Activated CD4-positive, alpha-beta T cell treated with anti-CD3 and anti-CD28 coated beads for 36 hours (primary cell): ENCODE measurements at regions not wholly inside any gene's neighbourhood (a gene's known extent, or its start where the extent isn't known, plus 50 kb on each side); places are given as distances from the start of the nearest gene placed in this dataset.
"Not testable (repeated sequence)": the region's sequence is repeated elsewhere in the genome, so short reads cannot be mapped to it uniquely, and the experiment has no call there.

Source experiments
- ATAC-seq: fragments of 200-7000 bp; cut with Tn5 transposase; one replicate; pipeline ENCODE4 v1.10.0; 2021; ENCODE audit warnings: mild to moderate bottlenecking, moderate library complexity
- CTCF ChIA-PET: fragments of 350-600 bp; sonication (Branson Sonifier 250); formaldehyde crosslinking; loops from one replicate; lab custom pipeline; 2021; ENCODE audit warnings: antibody characterized with exemption; lab: Charles Lee
- POLR2A ChIA-PET: fragments of 350-600 bp; sonication (Branson Sonifier 250); formaldehyde crosslinking; loops from one replicate; lab custom pipeline; 2021; ENCODE audit warnings: antibody characterized with exemption, inconsistent platforms; lab: Charles Lee
- DNase-seq: peaks from one replicate; pipeline ENCODE4 v3.0.0-alpha.2; 2020
- H3K27ac Mint-ChIP-seq: one replicate; pipeline ENCODE4 v1.8.0; 2021; ENCODE audit warnings: mixed read lengths
- H3K27me3 Mint-ChIP-seq: one replicate; pipeline ENCODE4 v1.8.0; 2021; ENCODE audit warnings: mixed read lengths
- H3K36me3 Mint-ChIP-seq: one replicate; pipeline ENCODE4 v1.8.0; 2021; ENCODE audit warnings: low read depth, mixed read lengths
- H3K4me1 Mint-ChIP-seq: one replicate; pipeline ENCODE4 v1.8.0; 2021; ENCODE audit warnings: mixed read lengths
- H3K4me3 Mint-ChIP-seq: one replicate; pipeline ENCODE4 v1.8.0; 2021; ENCODE audit warnings: mild to moderate bottlenecking, moderate library complexity, mixed read lengths
- H3K9me3 Mint-ChIP-seq: one replicate; pipeline ENCODE4 v1.8.0; 2021; ENCODE audit warnings: low read depth, mixed read lengths
- intact Hi-C, 2 experiments: fragments of 100-400 bp; cut with DNase I in 1 of 2; cut with micrococcal nuclease in 1 of 2; formaldehyde crosslinking; loops; one replicate each; pipeline versions ENCODE4 v1.14.2 to v1.15.1; 2022 to 2024; cut with DNase I, micrococcal nuclease

DNA sequence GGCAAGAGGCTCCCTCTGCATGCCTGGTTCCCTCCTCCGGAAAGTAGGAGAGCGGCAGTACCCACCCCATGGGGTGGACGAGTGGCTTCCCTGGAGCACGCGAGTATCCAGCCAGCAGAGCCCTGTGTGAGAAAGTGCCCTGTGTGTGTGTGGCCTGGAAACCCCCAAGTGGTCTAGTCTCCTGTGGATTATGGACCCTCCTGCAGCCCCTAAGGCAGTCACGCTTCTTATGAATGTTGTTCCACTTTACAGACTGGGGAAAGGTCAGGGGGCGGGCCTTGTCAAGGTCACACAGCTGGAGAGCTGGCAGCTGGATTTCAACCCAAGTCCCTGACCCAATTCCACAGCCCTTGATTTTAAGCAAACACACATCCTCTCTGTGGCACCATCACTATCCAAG, 252.5 kb upstream of the SULF2 start:
- POLR2A ChIA-PET, DNase-seq, H3K27me3 Mint-ChIP-seq, H3K9me3 Mint-ChIP-seq, H3K4me3 Mint-ChIP-seq, H3K36me3 Mint-ChIP-seq, H3K4me1 Mint-ChIP-seq, intact Hi-C loops, ATAC-seq, H3K27ac Mint-ChIP-seq: not testable (repeated sequence)
- CTCF ChIA-PET, result interaction anchor here (0.6 kb wide), 1 partner anchor 1432 kb away, joined by 3 read pairs; no protein-coding TSS in a partner anchor

DNA sequence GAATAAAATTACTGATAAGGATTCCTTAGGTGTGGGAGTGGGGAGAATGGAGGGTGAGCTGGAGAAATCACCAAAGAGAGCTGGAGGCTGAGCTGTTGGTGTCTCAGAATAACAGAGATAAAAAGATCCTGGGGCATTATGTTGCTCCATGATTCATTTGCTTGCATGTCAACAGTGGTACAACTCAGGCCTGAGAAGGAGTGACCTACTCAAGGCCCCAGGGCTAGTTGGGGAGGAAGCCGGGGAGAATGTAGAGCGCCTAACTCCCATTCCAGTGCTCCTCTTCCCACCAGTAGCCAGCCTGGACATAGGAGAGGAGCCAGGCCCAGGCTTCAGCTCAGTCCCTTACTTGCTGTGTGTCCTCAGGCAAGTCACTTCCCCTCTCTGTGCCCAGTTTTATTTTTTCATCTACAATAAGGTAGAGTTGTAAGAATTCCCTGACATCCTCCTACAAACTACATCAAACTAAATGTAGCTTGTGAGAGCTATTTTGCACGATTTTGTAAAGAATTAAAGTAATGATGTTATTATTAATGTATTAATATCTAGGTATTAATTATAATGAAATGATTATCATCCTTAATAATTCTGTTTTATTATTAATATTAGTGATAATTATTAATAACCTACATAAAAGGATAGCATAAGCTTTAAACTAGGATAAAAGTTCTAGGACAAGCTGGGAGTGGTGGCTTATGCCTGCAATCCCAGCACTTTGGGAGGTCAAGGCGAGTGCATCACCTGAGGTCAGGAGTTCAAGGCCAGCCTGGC, 250.9 kb upstream of the SULF2 start:
- CTCF ChIA-PET, result no interaction called here
- no peak for ATAC-seq
- intact Hi-C loops, result no loop called here
- POLR2A ChIA-PET, result no interaction called here
- no peak for DNase-seq
- H3K36me3 Mint-ChIP-seq, result no peaks in the 10 kb centered on the region
- H3K4me1 Mint-ChIP-seq, result no peaks in the 10 kb centered on the region
- H3K4me3 Mint-ChIP-seq, result no peak overlapping the region
- H3K27ac Mint-ChIP-seq, result no peak overlapping the region
- H3K9me3 Mint-ChIP-seq, result no peaks in the 10 kb centered on the region
- peaks cover 8% of the 10 kb centered on the region for H3K27me3 Mint-ChIP-seq

DNA sequence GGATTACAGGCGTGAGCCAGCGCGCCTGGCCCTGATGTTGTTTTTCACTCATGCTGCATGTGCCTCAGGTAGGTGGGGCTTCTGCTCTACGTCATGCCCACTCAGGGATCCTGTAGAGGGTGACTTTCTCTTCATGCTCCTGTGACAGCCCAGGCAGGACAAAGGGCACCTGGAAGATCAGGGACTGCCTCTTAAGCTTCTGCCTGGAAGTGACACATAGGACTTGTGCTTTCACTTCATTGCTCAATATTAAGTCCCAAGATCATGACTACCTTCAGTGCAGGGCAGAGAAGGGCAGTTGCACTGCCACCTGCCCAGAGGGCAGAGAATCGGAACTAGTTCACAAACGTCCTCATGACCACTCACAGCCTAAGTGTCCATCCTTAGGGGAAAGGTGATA, 249.5 kb upstream of the SULF2 start:
- H3K27me3 Mint-ChIP-seq, result peaks cover 3% of the 10 kb centered on the region
- no peaks in the 10 kb centered on the region for H3K36me3 Mint-ChIP-seq
- ATAC-seq (no peak), DNase-seq (no peak)
- H3K4me3 Mint-ChIP-seq, result no peak overlapping the region
- H3K27ac Mint-ChIP-seq, result no peak overlapping the region
- H3K4me1 Mint-ChIP-seq, result no peaks in the 10 kb centered on the region
- intact Hi-C loops, result no loop called here
- CTCF ChIA-PET, result no interaction called here
- POLR2A ChIA-PET, result no interaction called here
- no peaks in the 10 kb centered on the region for H3K9me3 Mint-ChIP-seq

DNA sequence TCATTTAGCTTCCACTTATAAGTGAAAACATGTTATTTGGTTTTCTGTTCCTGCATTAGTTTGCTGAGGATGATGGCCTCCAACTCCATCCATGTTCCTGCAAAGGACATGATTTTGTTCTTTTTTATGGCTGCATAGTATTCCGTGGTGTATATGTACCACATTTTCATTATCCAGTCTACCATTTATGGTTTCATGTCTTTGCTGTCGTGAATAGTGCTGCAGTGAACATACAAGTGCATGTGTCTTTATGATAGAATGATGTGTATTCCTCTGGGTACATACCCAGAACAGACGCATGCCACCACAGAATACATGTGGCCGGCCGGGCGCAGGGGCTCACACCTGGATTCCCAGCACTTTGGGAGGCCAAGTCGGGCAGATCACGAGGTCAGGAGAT, 247.7 kb upstream of the SULF2 start:
- intact Hi-C loops, DNase-seq, POLR2A ChIA-PET: not testable (repeated sequence)

DNA sequence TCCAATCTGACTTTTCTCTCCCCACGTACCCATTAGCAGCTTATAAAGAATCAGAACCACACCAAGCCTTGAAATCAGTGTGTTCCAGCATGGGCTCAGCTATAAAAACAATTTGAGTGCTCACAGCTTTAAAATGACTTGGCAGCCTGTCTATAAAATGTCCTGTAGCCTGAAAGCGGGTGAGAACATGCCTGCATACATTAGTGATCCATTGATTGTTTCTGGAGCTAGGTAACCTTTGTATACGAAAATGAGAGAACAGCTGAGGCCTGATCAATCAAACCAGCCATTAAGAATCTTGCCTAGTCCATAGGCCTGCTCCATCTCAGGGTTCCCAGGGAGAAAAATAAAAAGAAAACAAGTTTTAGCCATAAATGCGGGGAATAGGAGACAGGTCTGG, 245.8 kb upstream of the SULF2 start:
- POLR2A ChIA-PET, result no interaction called here

More for the DNA sequence above, 247.7 kb upstream of the SULF2 start:
- H3K27me3 Mint-ChIP-seq, H3K4me3 Mint-ChIP-seq, CTCF ChIA-PET, H3K9me3 Mint-ChIP-seq, ATAC-seq, H3K36me3 Mint-ChIP-seq, H3K4me1 Mint-ChIP-seq, H3K27ac Mint-ChIP-seq: not testable (repeated sequence)

DNA sequence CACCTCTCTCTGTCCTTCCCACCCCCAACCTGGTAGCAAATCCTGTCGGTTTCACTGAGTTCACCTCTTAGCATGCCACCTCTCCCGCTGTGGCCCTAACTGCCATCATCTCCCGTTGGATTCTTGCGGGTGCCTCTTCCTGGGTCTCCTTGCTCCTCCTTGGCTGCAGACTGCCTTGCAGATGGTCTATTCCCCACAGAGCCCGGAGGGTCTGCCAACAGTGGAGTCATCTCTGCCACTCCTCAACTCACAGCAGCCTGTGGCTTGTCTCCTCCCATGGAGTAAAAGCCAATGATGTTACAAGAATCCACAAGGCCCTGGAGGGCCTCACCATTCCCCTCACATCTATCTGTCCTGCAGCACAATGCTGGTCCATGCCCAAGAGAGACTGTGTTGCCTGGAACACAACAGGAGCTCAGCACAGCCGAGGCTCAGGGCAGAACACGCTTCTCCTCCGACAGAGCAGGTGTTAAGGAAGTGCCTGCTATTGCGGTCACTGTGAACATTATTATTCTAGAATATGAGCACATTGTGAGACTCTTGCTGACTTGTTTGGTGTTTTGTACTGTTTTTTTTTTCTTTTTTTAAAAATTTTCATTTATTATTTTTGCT, 241.8 kb upstream of the SULF2 start:
- POLR2A ChIA-PET, result no interaction called here
- Mint-ChIP-seq H3K27ac (no peak overlapping the region), H3K9me3 (no peaks in the 10 kb centered on the region), H3K4me3 (no peak overlapping the region), H3K4me1 (no peaks in the 10 kb centered on the region), H3K27me3 (peaks cover 3% of the 10 kb centered on the region), H3K36me3 (no peaks in the 10 kb centered on the region)
- DNase-seq (no peak), ATAC-seq (no peak)
- intact Hi-C loops, result no loop called here
- CTCF ChIA-PET, result no interaction called here

More for the DNA sequence above, 245.8 kb upstream of the SULF2 start:
- Mint-ChIP-seq H3K27me3 (peaks cover 2% of the 10 kb centered on the region), H3K9me3 (no peaks in the 10 kb centered on the region), H3K27ac (no peak overlapping the region), H3K4me1 (no peaks in the 10 kb centered on the region), H3K36me3 (no peaks in the 10 kb centered on the region), H3K4me3 (no peak overlapping the region)
- intact Hi-C loops, result no loop called here
- no peak for ATAC-seq
- DNase-seq, result no peak
- CTCF ChIA-PET, result no interaction called here

DNA sequence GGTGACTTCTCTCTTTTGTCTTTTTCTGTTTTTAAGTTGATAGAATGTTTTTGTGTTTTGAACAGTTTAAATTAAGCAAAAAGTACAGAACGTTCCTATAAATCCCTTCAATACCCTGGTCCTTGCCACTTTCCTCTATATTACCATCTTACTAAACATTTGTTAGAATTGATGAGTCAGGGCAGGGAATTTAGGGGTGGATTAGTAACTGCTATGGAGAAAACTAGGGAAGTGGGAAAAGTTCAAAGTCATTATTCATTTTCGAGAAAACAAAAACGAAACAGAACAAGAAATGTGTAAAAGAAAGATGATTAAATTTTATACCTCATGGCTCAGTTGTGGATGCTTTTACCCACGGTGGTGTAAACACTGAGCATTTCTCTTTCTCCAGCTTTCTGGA, 240.4 kb upstream of the SULF2 start:
- ChIA-PET POLR2A (no interaction called here), CTCF (no interaction called here)
- Mint-ChIP-seq H3K27me3 (peaks cover 6% of the 10 kb centered on the region), H3K9me3 (no peaks in the 10 kb centered on the region), H3K4me1 (no peaks in the 10 kb centered on the region), H3K27ac (no peak overlapping the region), H3K36me3 (no peaks in the 10 kb centered on the region), H3K4me3 (no peak overlapping the region)
- DNase-seq (no peak), ATAC-seq (no peak)
- intact Hi-C loops, result no loop called here

DNA sequence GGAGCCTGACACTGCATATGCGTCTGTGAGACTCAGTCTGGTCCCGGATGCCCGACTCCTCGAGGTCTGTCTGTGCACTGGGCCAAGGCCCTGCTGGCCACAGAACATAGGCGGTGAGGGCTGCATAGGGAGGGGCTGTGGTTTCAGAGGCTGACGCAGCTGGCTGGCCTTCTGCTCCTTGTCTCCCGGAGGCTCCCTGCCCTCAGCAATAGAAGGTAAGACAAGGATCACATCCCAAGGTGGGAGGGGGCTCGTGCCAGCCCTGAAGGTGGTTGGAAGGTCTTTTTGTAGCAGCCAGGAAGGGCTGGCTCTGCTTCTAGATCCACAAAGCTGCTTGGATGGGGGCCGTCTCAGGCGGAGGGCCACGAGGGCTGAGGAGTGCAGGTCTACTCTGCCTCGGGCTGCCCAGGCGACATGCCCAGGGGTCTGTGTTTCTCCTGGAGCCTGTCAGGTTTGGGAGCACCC, 239.8 kb upstream of the SULF2 start:
- CTCF ChIA-PET, result no interaction called here
- no peak for DNase-seq
- H3K4me1 Mint-ChIP-seq, result no peaks in the 10 kb centered on the region
- peaks cover 6% of the 10 kb centered on the region for H3K27me3 Mint-ChIP-seq
- H3K4me3 Mint-ChIP-seq, result no peak overlapping the region
- H3K9me3 Mint-ChIP-seq, result no peaks in the 10 kb centered on the region
- intact Hi-C loops, result no loop called here
- H3K27ac Mint-ChIP-seq, result no peak overlapping the region
- no peaks in the 10 kb centered on the region for H3K36me3 Mint-ChIP-seq
- no peak for ATAC-seq
- POLR2A ChIA-PET, result no interaction called here

DNA sequence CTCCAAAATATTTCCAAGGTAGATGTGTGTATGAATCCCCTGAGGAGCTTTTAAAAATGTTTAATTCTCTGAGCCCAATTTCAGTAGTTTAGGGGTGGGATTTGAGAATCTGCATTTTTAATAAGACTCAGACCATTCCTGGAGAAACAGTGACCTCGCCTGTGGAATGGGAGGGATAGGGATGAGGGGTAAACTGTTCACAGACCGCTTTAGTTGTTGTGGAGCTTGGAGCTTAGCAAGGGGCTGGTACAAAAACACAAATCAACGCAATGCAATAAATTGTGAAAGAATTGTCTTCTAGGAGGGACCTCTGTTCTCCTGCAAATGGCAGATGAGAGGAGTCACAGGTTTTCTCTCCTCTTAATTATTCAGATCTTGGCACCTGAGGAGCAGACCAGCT, 239.3 kb upstream of the SULF2 start:
- ChIA-PET POLR2A (no interaction called here), CTCF (no interaction called here)
- ATAC-seq (no peak), DNase-seq (no peak)
- H3K4me1 Mint-ChIP-seq, result no peaks in the 10 kb centered on the region
- intact Hi-C loops, result no loop called here
- H3K27ac Mint-ChIP-seq, result no peak overlapping the region
- H3K27me3 Mint-ChIP-seq, result peaks cover 6% of the 10 kb centered on the region
- H3K4me3 Mint-ChIP-seq, result no peak overlapping the region
- no peaks in the 10 kb centered on the region for H3K9me3 Mint-ChIP-seq
- H3K36me3 Mint-ChIP-seq, result no peaks in the 10 kb centered on the region

DNA sequence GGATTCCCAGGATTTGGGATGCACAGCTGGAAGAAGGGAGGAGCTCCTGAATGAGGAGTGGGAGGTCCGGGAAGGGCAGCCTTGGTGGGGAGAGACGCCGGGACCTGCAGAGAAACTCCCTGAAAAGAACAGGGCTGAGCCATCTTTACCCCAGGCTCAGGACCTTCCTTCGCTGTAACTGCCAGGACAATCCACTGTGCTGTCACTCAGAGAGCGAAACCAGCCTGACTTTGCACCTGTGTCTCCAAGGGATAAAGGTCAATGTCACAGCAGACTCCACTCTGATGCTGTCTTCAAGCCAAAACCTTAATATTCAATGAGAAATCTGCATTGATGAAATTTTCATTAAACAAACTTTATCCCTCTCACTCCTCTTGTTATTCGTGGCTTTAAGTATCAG, 235.4 kb upstream of the SULF2 start:
- peaks cover 12% of the 10 kb centered on the region for H3K27me3 Mint-ChIP-seq
- ATAC-seq, H3K4me3 Mint-ChIP-seq, POLR2A ChIA-PET, intact Hi-C loops, H3K9me3 Mint-ChIP-seq, H3K27ac Mint-ChIP-seq, H3K4me1 Mint-ChIP-seq, H3K36me3 Mint-ChIP-seq, CTCF ChIA-PET, DNase-seq: not testable (repeated sequence)

DNA sequence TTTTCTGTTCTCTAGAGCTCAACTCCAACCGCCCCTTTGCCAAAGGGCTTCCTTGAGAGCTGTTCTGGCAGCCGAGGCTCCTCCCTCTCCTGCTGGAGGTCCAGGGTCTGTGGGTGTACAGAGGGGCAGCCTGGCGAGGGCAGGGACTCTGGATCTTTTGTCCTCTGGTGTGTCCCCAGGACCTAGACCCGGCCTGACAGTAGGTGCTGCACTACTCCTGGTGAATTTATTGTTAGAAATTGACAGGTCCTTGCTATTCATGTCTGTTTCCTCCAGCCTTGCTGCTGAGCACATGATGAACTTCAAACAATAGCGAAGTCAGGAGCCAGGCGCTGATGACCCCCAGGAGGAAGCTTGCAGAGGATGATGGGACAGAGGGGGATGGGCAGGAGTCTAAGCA, 234.7 kb upstream of the SULF2 start:
- H3K4me3 Mint-ChIP-seq, result no peak overlapping the region
- ATAC-seq (no peak), DNase-seq (no peak)
- H3K27ac Mint-ChIP-seq, result no peak overlapping the region
- ChIA-PET POLR2A (no interaction called here), CTCF (interaction anchor here (0.5 to 0.6 kb wide), 2 partner anchors 147 to 534 kb away, joined by 3 read pairs; no protein-coding TSS in a partner anchor)
- peaks cover 3% of the 10 kb centered on the region for H3K9me3 Mint-ChIP-seq
- intact Hi-C loops, result no loop called here
- H3K4me1 Mint-ChIP-seq, result no peaks in the 10 kb centered on the region
- peaks cover 12% of the 10 kb centered on the region for H3K27me3 Mint-ChIP-seq
- no peaks in the 10 kb centered on the region for H3K36me3 Mint-ChIP-seq

DNA sequence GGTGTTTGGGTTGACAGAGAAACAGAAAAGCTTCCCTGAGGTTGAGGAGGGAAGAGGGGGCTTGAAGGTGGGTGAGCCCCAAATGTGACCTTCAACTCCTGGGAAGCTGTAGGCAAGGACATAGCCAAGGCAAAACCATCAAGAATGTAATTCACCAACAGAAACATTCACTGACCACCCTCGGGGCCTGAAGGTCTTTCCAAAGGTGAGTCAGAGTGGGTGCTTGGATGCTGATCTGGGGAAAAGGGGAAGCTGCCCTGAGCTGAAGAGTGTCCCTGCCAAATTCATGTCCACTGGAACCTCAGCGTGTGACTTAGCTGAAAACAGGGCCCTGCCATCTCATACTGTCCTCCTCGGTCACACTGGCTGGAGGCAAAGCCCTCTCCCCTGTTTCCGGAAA, 234.2 kb upstream of the SULF2 start:
- POLR2A ChIA-PET, result no interaction called here
- Mint-ChIP-seq H3K27ac (no peak overlapping the region), H3K27me3 (peaks cover 12% of the 10 kb centered on the region), H3K4me3 (no peak overlapping the region), H3K36me3 (no peaks in the 10 kb centered on the region), H3K4me1 (no peaks in the 10 kb centered on the region), H3K9me3 (peaks cover 3% of the 10 kb centered on the region)
- ATAC-seq (no peak), DNase-seq (no peak)
- CTCF ChIA-PET, result interaction anchor here (0.5 to 0.6 kb wide), 2 partner anchors 146 to 535 kb away, joined by 3 read pairs; no protein-coding TSS in a partner anchor
- intact Hi-C loops, result no loop called here
